Fibroblast of pulmonary artery (primary cell): ENCODE measurements at regions not wholly inside any gene's neighbourhood (a gene's known extent, or its start where the extent isn't known, plus 50 kb on each side); places are given as distances from the start of the nearest gene placed in this dataset.

Experiments
- DNase-seq: peaks from one replicate; pipeline ENCODE4 v3.0.0-alpha.2; 2010; ENCODE audit warnings: low read depth
- H3K4me3 ChIP-seq: replicated peaks from 2 replicates; pipeline ENCODE4 v1.5.1; 2011; ENCODE audit warnings: low read depth, mild to moderate bottlenecking, control low read depth, low read length, moderate library complexity
- TF ChIP-seq, protein P1 (sequence below): IDR thresholded peaks from 2 replicates; pipeline ENCODE4 v1.5.1; 2011; ENCODE audit warnings: mild to moderate bottlenecking, control low read depth, low read length, inconsistent platforms; ENCODE audit errors: missing control alignments

DNA sequence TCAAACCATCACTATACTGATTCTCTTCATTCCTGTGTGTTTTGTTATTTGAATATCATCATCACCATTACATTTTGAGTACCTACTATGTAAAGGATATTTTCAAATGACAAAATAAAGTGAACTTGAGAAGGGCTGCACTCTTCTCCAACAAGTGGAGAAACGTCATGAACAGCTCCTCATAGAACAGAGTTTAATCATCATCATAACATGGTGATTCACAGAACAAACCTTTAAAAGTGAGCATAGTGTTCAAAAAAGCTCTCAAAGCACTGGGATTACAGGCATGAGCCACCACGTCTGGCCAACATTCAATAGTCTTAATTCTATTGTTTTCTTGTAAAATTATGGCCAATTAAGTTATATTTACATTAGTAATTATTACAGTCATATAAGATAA lies 993.9 kb downstream of the PDHA2 start:
- H3K4me3 ChIP-seq: no peak overlapping the region
- DNase-seq: peak; percentile 10
- TF ChIP-seq, protein P1, sequence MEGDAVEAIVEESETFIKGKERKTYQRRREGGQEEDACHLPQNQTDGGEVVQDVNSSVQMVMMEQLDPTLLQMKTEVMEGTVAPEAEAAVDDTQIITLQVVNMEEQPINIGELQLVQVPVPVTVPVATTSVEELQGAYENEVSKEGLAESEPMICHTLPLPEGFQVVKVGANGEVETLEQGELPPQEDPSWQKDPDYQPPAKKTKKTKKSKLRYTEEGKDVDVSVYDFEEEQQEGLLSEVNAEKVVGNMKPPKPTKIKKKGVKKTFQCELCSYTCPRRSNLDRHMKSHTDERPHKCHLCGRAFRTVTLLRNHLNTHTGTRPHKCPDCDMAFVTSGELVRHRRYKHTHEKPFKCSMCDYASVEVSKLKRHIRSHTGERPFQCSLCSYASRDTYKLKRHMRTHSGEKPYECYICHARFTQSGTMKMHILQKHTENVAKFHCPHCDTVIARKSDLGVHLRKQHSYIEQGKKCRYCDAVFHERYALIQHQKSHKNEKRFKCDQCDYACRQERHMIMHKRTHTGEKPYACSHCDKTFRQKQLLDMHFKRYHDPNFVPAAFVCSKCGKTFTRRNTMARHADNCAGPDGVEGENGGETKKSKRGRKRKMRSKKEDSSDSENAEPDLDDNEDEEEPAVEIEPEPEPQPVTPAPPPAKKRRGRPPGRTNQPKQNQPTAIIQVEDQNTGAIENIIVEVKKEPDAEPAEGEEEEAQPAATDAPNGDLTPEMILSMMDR: no peak

DNA sequence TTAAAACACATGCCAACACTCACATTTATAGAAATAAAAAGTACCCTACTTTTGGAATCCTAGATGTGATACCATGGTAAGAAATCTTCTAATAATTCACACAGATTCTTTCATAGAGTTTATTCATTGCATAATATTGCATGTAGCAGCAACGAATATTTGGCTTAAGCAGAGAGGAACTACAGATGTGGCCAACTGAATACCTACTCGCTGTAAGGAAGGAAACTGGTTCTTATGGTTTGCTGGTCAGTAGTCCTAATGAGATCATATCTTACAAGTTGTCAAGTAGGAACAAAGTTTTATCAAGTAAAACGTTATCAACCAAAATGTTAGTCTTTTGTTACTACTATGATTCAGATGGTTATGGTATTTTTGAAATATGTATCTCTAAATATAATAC lies 996.1 kb downstream of the PDHA2 start:
- no peak for DNase-seq
- no peak overlapping the region for H3K4me3 ChIP-seq
- TF ChIP-seq, protein P1: no peak

DNA sequence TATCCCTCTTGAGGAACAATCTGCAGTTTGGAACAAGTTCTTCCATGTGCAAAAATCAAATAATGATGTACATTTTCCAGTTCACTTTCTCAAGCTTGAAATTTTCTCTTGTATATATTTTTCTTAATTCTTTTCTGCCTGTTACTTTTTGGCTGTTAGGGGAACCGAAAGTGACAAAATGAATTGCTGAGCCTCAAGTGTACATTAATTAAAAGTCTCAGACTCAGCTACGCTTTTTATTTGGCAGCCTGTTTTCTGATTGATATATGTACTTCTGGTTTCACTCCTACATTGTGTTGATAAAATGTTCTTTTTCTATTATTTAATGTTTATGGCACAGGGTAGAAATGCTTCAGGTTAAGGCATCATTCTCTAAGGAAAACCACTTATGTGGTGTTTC lies 999.5 kb downstream of the PDHA2 start:
- TF ChIP-seq, protein P1: no peak
- DNase-seq: no peak
- H3K4me3 ChIP-seq: no peak overlapping the region

DNA sequence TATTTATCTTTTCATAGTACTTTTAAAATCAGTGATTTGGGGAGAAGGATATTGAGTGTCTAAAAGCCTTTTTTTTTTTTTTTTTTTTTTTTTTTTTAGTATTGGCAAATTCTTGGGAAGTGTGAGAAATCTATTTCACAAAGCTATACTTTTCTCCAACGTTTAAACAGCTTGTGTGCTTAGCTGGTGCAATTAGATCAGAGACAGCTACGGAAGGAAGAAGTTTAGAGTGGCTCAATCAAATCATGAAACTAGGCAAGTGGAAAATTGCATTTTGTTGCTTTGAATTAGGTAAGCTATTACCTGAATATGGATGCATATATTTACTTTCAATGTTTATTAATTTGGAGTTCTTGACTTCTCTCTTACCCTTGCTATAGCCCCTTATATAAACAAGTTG lies 1001.9 kb downstream of the PDHA2 start:
- no peak for DNase-seq
- TF ChIP-seq, protein P1: no peak

DNA sequence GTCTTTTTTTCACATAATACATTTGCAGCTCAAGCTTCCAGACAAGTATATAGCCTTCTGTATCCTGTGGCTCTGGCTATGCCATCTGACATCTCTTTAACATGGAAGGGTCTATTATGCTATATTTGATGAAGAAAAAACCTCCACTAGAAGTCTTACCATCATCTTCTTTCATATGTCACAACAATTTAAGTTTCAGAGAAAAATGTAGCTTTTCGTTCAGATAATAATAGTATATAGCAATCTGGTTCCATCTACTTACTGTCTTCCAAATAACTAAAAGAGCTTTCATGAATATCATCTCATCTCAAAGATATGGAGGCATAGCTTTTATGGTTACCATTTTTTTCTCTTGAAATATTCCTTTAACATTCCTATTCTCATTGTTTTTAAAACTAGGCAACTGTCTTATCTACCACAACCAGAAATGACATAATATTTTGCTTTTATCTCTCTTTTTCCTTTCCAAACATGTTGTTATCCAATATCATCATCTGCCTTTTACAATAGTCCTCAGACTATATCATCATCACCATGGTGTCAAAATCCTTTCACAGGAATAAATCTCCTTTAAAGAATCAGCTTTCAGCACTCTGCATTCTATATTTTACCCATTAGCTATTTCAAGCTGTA lies 1005.1 kb downstream of the PDHA2 start:
- no peak for DNase-seq
- no peak overlapping the region for H3K4me3 ChIP-seq
- TF ChIP-seq, protein P1: no peak

More for the DNA sequence above, 1001.9 kb downstream of the PDHA2 start:
- no peak overlapping the region for H3K4me3 ChIP-seq

DNA sequence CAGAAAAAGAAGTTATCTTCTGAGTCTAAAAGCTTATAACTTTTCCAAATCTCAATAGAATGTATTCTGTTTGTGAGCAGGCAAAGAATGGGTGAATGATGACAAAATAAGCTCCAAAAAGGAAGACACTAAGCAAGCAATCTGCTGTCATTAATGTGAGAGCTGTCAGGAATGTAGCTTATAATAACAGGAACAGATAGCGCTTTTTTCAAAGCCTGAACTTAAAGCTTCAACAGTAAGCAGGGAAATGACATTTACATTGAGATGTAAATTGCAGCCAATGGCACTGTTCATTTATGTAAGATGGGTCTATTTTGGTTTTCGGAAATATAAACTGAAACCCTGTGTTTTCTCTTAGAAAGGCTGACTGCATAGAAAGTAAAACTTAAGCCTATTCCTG lies 1005.9 kb downstream of the PDHA2 start:
- no peak for DNase-seq
- TF ChIP-seq, protein P1: no peak
- no peak overlapping the region for H3K4me3 ChIP-seq

DNA sequence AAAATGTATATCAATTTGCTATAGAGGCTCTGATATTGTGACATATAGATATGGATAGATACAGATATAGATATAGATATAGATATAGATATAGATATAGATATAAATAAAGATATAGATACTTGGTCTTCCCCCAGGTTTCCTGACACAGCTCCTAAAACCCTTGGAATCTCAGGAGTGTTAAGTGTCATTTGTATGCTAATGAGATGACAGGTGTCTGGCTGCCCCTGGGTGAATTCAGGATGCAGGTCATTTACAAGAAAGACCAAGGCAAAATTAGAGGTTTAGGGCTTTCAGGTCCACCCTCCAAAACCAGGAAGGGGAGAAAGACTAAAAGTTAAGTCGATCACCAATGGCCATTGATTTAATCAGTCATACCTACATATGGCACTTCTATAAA lies 1034.8 kb downstream of the PDHA2 start:
- TF ChIP-seq, protein P1: no peak
- no peak for DNase-seq
- H3K4me3 ChIP-seq: no peak overlapping the region
